ENCODE measurements at regions not wholly inside any gene's neighbourhood (a gene's known extent, or its start where the extent isn't known, plus 50 kb on each side); places are given as distances from the start of the nearest gene placed in this dataset.

DNA sequence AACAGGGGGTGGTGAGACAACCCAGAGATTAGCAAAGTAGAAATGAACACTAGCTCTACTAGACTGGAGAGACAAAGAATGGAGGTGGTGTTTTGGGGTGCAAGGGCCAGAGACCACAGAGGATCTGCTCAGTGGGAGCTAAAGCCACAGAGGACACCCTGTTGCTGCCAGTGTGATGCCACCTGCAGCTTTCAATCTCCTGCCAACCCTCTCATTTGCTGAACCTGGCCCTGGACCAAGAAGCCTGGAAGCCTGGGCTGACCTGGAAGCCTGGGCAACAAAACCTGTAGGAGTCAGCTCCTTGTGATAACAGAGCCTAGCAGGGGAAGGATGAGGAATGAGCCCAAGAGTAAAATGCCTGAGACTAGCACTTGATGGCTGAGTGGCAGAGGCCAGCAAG, 81.1 kb upstream of the ADO start:
- TF ChIP-seq CTCF (IDR thresholded peaks at IDR 0.05 in 8 of 11, conservative IDR thresholded peaks at IDR 0.05 in 3 of 11), result no peak
- no peak for TF ChIP-seq POLR2A (IDR thresholded peaks at IDR 0.05)
- TF ChIP-seq POLR2AphosphoS5 (IDR thresholded peaks at IDR 0.05), result no peak

All from spleen (tissue), 7 donors.